OCI-LY3 (cell line): ENCODE measurements at regions not wholly inside any gene's neighbourhood (a gene's known extent, or its start where the extent isn't known, plus 50 kb on each side); places are given as distances from the start of the nearest gene placed in this dataset.

Experiments
- CTCF ChIP-seq: fragments of 200-600, 300-600 bp; sonication (generic); IDR thresholded peaks from 2 replicates; pipeline ENCODE4 v1.5.1; 2014; ENCODE audit warnings: antibody characterized with exemption, low read length, low read depth
- EZH2phosphoT487 ChIP-seq: fragments of 200-600 bp; shearing (Covaris generic); IDR thresholded peaks from 2 replicates; pipeline ENCODE4 v1.6.1; 2018; ENCODE audit warnings: antibody characterized with exemption, mixed run types, low read depth

- TF ChIP-seq CTCF, result no peak
- TF ChIP-seq EZH2phosphoT487, result no peak
These were observed 767.3 kb upstream of the TENM3 start for GRCh38 chr4:181475781-181476507.
